GM12891 (cell line): ENCODE measurements at regions not wholly inside any gene's neighbourhood (a gene's known extent, or its start where the extent isn't known, plus 50 kb on each side); places are given as distances from the start of the nearest gene placed in this dataset.

Experiments
- PAX5 ChIP-seq: IDR thresholded peaks from 2 replicates; pipeline ENCODE4 v1.6.1; 2011; ENCODE audit warnings: low read length, moderate library complexity, mild to moderate bottlenecking; ENCODE audit not compliant: insufficient read depth, severe bottlenecking
- POLR2A ChIP-seq: IDR thresholded peaks from 2 replicates; pipeline ENCODE4 v1.6.1; 2011; ENCODE audit warnings: low read depth, low read length, control low read depth
- POLR2AphosphoS5 ChIP-seq: IDR thresholded peaks from 2 replicates; pipeline ENCODE4 v1.6.1; 2011; ENCODE audit warnings: low read depth, low read length, control low read depth
- SPI1 ChIP-seq: IDR thresholded peaks from 2 replicates; pipeline ENCODE4 v1.6.1; 2011; ENCODE audit warnings: low read depth, low read length, control low read depth
- TAF1 ChIP-seq: IDR thresholded peaks from 2 replicates; pipeline ENCODE4 v1.6.1; 2011; ENCODE audit warnings: low read depth, low read length, control low read depth

DNA sequence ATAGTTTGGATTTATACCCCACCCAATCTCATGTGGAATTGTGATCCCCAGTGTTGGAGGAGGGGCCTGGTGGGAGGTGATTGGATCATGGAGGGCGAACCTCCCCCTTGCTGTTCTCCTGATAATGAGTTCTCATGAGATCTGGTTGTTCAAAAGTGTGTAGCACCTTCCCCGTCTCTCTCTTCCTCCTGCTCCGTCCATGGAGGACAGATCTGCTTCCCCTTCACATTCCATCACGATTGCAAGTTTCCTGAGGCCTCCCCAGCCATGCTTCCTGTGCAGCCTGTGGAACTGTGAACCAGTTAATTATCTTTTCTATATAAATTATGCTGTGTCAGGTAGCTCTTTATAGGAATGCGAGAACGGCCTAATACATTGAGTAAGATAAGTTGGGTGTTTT is 518.8 kb upstream of the LCORL start:
- TF ChIP-seq POLR2A (no peak), POLR2AphosphoS5 (no peak), SPI1 (no peak), TAF1 (no peak), PAX5 (no peak)
